ENCODE measurements at regions not wholly inside any gene's neighbourhood (a gene's known extent, or its start where the extent isn't known, plus 50 kb on each side); places are given as distances from the start of the nearest gene placed in this dataset.

DNA sequence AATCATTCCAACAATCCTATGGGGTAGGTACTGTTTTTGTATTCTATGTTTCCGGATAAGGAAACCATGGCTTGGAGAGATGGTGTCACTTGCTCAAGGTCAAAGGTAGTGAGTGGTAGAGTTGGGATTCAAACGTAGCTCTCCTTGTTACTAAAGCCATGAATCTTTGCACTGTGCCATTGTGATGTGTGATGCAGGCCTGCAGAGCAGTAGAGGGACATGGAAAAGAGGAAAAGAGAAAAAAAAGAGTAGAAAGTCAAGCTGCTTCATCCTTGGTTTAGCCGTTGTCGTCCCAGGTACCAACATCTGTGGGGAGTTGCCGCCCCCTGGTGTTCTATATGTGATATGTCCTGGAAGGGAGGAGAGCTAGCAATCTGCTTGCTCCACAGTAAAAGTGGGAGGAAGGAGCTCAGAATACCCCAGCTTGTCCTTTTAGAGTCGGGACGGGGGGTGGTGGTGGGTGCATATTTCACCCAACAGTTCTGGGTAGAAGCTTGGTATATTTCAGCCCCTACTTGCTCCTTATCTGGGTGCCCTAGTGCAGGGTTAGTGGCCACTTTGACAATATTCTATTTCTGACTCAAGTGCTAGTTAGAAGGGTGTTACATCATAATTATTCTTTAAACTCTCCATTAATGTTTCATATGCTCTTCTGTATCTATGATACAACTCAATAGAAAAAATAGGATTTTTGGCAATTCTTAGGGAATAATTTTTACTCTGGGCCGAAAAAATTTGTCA, 98.4 kb downstream of the EBNA1BP2 start (continued):
- TF ChIP-seq DNMT3B (CRISPR knock-in tag; conservative IDR thresholded peaks at IDR 0.05), result no peak
- TF ChIP-seq, protein P1, sequence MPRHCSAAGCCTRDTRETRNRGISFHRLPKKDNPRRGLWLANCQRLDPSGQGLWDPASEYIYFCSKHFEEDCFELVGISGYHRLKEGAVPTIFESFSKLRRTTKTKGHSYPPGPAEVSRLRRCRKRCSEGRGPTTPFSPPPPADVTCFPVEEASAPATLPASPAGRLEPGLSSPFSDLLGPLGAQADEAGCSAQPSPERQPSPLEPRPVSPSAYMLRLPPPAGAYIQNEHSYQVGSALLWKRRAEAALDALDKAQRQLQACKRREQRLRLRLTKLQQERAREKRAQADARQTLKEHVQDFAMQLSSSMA (CRISPR knock-in tag; IDR thresholded peaks at IDR 0.05), result no peak
- 0 out of 2 replicates have a peak, but pooled peaks have one; percentile 26 for TF ChIP-seq KDM3A (CRISPR knock-in tag; IDR thresholded peaks at IDR 0.05; ENCODE audit: low read depth)
- TF ChIP-seq, protein P2, sequence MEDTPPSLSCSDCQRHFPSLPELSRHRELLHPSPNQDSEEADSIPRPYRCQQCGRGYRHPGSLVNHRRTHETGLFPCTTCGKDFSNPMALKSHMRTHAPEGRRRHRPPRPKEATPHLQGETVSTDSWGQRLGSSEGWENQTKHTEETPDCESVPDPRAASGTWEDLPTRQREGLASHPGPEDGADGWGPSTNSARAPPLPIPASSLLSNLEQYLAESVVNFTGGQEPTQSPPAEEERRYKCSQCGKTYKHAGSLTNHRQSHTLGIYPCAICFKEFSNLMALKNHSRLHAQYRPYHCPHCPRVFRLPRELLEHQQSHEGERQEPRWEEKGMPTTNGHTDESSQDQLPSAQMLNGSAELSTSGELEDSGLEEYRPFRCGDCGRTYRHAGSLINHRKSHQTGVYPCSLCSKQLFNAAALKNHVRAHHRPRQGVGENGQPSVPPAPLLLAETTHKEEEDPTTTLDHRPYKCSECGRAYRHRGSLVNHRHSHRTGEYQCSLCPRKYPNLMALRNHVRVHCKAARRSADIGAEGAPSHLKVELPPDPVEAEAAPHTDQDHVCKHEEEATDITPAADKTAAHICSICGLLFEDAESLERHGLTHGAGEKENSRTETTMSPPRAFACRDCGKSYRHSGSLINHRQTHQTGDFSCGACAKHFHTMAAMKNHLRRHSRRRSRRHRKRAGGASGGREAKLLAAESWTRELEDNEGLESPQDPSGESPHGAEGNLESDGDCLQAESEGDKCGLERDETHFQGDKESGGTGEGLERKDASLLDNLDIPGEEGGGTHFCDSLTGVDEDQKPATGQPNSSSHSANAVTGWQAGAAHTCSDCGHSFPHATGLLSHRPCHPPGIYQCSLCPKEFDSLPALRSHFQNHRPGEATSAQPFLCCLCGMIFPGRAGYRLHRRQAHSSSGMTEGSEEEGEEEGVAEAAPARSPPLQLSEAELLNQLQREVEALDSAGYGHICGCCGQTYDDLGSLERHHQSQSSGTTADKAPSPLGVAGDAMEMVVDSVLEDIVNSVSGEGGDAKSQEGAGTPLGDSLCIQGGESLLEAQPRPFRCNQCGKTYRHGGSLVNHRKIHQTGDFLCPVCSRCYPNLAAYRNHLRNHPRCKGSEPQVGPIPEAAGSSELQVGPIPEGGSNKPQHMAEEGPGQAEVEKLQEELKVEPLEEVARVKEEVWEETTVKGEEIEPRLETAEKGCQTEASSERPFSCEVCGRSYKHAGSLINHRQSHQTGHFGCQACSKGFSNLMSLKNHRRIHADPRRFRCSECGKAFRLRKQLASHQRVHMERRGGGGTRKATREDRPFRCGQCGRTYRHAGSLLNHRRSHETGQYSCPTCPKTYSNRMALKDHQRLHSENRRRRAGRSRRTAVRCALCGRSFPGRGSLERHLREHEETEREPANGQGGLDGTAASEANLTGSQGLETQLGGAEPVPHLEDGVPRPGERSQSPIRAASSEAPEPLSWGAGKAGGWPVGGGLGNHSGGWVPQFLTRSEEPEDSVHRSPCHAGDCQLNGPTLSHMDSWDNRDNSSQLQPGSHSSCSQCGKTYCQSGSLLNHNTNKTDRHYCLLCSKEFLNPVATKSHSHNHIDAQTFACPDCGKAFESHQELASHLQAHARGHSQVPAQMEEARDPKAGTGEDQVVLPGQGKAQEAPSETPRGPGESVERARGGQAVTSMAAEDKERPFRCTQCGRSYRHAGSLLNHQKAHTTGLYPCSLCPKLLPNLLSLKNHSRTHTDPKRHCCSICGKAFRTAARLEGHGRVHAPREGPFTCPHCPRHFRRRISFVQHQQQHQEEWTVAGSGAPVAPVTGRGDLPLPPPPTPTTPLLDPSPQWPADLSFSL (CRISPR knock-in tag; IDR thresholded peaks at IDR 0.05), result no peak
- no peak for TF ChIP-seq ZNF34 (CRISPR knock-in tag; IDR thresholded peaks at IDR 0.05; ENCODE audit: borderline replicate concordance)
- no peak for TF ChIP-seq ARNT (IDR thresholded peaks at IDR 0.05)
- TF ChIP-seq, protein P3, sequence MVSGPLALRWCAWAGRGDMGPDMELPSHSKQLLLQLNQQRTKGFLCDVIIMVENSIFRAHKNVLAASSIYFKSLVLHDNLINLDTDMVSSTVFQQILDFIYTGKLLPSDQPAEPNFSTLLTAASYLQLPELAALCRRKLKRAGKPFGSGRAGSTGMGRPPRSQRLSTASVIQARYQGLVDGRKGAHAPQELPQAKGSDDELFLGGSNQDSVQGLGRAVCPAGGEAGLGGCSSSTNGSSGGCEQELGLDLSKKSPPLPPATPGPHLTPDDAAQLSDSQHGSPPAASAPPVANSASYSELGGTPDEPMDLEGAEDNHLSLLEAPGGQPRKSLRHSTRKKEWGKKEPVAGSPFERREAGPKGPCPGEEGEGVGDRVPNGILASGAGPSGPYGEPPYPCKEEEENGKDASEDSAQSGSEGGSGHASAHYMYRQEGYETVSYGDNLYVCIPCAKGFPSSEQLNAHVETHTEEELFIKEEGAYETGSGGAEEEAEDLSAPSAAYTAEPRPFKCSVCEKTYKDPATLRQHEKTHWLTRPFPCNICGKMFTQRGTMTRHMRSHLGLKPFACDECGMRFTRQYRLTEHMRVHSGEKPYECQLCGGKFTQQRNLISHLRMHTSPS (CRISPR knock-in tag; IDR thresholded peaks at IDR 0.05; ENCODE audit: low read depth), result no peak
- no peak for TF ChIP-seq RBM39 (IDR thresholded peaks at IDR 0.05; ENCODE audit: low read depth, low read length, poor library complexity, severe bottlenecking)
- no peak for TF ChIP-seq ZNF780A (CRISPR knock-in tag; IDR thresholded peaks at IDR 0.05)
- no peak for TF ChIP-seq ATAD3A (CRISPR knock-in tag; IDR thresholded peaks at IDR 0.05)
- no peak for TF ChIP-seq ZNF607 (CRISPR knock-in tag; IDR thresholded peaks at IDR 0.05; ENCODE audit: borderline replicate concordance)
- TF ChIP-seq, protein P4, sequence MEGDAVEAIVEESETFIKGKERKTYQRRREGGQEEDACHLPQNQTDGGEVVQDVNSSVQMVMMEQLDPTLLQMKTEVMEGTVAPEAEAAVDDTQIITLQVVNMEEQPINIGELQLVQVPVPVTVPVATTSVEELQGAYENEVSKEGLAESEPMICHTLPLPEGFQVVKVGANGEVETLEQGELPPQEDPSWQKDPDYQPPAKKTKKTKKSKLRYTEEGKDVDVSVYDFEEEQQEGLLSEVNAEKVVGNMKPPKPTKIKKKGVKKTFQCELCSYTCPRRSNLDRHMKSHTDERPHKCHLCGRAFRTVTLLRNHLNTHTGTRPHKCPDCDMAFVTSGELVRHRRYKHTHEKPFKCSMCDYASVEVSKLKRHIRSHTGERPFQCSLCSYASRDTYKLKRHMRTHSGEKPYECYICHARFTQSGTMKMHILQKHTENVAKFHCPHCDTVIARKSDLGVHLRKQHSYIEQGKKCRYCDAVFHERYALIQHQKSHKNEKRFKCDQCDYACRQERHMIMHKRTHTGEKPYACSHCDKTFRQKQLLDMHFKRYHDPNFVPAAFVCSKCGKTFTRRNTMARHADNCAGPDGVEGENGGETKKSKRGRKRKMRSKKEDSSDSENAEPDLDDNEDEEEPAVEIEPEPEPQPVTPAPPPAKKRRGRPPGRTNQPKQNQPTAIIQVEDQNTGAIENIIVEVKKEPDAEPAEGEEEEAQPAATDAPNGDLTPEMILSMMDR (CRISPR knock-in tag; IDR thresholded peaks at IDR 0.05), result peak; percentile 92
- TF ChIP-seq PRPF4 (IDR thresholded peaks at IDR 0.05; ENCODE audit: low read depth, low read length, poor library complexity, severe bottlenecking), result no peak
- TF ChIP-seq ZNF296 (CRISPR knock-in tag; conservative IDR thresholded peaks at IDR 0.05), result no peak
- no peak for TF ChIP-seq ZNF792 (CRISPR knock-in tag; IDR thresholded peaks at IDR 0.05)
- no peak for TF ChIP-seq ZNF703 (CRISPR knock-in tag; IDR thresholded peaks at IDR 0.05; ENCODE audit: borderline replicate concordance)
- TF ChIP-seq ATF7-NPFF (CRISPR knock-in tag; IDR thresholded peaks at IDR 0.05; ENCODE audit: low read depth), result no peak
- TF ChIP-seq PHF5A (CRISPR knock-in tag; IDR thresholded peaks at IDR 0.05; ENCODE audit: low read depth, unreplicated experiment), result no peak

Data from HepG2 (cell line).